ENCODE measurements at regions not wholly inside any gene's neighbourhood (a gene's known extent, or its start where the extent isn't known, plus 50 kb on each side); places are given as distances from the start of the nearest gene placed in this dataset.

DNA sequence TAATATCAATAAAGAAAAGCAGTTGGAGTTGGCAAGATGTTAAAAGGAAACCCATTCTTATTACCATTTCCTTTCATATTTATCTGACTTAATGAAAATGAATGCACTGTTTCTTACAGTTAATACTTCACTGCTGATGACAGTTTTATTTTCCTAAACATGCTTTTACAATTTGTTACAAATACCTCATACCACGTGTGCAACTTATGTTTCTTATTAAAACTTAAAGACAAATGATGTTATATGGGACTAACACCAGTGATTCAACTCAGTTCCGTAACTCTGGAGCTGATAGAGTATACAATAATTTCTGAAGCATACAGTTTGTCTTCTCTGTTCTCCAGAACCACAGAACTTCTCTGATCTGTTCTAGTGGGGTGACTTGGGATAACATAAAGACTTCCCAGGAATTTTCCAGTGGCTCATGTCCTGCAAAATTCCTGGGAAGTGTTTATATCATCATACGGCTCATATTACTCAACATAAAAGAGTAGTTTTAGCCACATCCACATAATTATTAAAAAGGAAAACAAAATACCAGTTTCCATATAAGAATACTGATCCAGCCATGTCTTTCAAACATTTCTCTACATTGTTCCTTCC is 1259.0 kb upstream of the C9orf72 start:
- TF ChIP-seq EZH2 (IDR thresholded peaks at IDR 0.05) = no peak
- TF ChIP-seq, protein P1, sequence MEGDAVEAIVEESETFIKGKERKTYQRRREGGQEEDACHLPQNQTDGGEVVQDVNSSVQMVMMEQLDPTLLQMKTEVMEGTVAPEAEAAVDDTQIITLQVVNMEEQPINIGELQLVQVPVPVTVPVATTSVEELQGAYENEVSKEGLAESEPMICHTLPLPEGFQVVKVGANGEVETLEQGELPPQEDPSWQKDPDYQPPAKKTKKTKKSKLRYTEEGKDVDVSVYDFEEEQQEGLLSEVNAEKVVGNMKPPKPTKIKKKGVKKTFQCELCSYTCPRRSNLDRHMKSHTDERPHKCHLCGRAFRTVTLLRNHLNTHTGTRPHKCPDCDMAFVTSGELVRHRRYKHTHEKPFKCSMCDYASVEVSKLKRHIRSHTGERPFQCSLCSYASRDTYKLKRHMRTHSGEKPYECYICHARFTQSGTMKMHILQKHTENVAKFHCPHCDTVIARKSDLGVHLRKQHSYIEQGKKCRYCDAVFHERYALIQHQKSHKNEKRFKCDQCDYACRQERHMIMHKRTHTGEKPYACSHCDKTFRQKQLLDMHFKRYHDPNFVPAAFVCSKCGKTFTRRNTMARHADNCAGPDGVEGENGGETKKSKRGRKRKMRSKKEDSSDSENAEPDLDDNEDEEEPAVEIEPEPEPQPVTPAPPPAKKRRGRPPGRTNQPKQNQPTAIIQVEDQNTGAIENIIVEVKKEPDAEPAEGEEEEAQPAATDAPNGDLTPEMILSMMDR (IDR thresholded peaks at IDR 0.05) = no peak
- TF ChIP-seq EZH2phosphoT487 (IDR thresholded peaks at IDR 0.05) = no peak

Data from neural progenitor cell (in vitro differentiated cells).